Left kidney (tissue), 1 donor: ENCODE measurements at regions not wholly inside any gene's neighbourhood (a gene's known extent, or its start where the extent isn't known, plus 50 kb on each side); places are given as distances from the start of the nearest gene placed in this dataset.

Experiments used
- DNase-seq: peaks from one replicate; pipeline ENCODE4 v3.0.0-alpha.2; 2013

DNA sequence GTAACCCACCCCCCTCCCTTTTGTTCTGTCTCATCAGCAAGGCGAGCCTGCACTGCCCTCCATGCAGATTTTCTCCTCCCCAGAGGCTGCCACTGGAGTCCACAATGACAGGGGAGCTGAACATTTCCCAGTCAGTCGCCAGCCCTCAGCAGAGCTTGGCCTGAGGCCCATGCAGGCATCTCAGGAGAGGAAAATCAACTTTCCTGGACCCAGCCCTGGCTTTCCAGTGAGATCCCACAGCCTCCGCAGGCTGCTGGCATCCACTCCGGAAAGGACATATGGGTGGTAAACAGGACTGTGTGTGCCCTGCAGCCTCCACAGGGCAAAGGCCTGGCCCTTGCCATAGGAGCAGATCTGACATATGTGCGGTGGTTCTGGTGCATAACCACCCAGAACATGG, 253.8 kb downstream of the TNS1 start:
- DNase-seq = no peak

GRCh38 chr2:217746808-217747207, 256.0 kb downstream of the TNS1 start:
- no peak for DNase-seq

DNA sequence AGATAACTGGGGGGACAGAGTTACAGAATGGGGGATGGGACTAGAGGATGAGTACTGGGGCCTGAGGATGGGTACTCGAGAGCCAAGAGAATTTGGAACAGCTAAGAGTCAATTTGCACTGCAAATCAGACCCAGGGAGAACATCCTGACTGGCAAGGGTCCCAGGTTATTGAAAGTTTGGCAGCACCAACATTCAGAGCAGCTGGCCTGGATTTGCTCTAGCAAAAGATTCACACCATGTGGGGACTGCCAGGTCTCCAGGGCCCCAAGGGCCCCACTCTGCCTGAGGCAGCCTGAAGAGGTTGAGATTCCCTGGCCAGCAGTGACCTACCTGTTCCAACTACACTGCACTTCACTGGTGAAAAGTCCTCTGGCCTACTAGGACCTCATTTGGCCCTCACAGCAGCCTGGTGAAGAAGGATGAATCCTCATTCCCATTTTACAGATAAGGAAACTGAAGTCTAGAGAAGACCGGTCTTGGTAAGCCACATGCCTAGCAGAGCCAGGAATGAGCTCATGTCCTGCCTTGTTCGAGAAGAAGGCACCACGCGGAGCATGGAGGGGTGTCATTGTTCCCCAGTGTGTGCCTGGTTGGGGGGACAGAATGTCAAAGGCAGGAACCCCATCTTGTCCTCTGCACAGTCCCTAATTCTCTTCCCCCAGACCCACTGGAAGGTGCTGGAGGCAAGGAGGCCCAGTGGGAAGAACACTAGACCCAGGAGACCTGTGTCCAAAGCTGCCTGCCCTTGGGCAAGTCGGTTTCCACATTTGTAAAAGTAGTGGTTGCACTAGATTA, 258.6 kb downstream of the TNS1 start:
- DNase-seq = no peak

DNA sequence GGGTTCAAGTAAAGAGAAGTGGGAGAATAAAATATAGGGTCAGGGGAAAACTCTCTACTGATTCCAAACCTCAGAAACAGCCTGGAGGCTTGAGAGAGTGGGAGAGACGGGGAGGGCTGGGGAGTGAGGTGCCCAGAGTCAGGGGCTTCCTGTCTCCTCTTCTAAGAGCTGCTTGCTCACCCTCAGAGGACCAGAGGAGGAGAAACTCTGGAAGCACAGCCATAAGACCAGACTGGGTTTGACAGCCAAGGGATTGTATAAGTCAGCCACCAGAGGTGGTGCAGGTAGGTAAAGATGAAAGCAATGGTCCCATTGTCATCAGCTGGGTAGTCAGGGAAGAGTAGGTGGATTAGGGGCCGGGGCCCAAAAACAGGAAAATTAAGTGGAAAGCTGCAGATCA, 259.4 kb downstream of the TNS1 start:
- DNase-seq = no peak

- DNase-seq = no peak
These were observed 260.0 kb downstream of the TNS1 start for GRCh38 chr2:217742841-217743240.

DNA sequence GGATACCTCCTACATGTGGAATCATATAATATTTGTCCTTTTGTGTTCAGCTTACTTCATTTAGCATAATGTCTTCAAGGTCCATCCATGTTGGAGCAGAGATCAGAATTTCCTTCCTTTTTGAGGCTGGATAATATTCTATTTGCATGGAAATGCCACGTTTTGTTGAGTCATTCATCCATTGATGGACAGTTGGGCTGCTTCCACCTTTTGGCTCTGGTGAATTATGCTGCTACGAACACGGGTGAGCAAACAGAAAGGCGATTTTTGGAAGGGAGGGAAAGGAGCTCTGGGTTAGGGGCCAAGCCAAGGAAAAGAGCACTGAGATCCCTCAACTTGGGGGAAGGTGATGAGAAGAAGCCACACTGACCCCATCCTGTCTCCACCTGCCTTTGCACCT, 260.5 kb downstream of the TNS1 start:
- DNase-seq = no peak

DNA sequence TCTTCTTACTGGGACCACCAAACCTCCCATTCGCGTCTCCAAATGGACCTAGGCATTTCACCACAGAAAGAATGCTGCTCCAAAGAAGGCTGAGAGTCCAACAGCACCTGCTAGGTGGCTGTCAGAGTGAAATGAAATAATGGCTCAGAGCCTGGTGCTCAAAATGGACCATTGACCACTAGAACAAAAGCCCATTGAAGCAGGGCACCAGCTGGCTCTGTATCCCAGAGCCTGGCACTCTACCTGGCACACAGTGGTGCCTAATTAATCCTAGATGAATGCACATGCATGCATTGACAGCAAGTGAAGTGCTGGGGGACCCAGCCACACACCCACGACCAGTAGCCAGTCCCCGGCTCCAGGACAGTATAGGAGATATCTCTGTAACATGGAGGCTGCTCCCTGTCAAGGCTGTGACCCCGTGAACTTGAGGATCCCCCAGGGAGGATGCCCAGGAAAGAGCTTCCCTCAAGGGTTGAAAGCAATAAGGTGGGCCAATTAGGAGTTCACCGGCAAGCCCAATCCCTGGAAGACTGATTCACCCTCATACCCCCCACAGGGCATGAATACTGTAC, 261.3 kb downstream of the TNS1 start:
- DNase-seq = no peak

- no peak for DNase-seq
These were observed 262.0 kb downstream of the TNS1 start for GRCh38 chr2:217740756-217741155.

- DNase-seq = no peak
These were observed 262.6 kb downstream of the TNS1 start for GRCh38 chr2:217740178-217740577.

GRCh38 chr2:217739741-217740140, 263.1 kb downstream of the TNS1 start:
- no peak for DNase-seq

DNA sequence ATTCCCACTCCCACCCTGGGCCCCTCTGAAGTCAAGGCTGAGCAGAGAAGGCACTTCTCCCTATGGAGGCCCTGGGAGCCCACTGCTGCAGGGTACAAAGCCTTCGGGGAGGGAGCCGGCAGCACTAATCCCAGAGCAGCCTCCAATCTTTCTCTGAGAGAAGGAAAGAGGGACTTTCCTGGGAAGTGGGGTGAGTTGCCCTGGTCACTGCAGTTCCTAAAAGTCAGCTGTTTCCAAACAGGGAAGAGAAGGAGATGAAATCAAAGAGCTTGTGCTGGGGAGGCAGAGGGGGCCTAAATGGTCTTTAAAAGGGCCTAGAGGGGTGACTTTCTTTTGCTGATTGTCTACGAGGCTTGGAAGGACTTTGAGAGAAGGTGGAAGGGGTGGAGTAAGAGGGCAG, 264.7 kb downstream of the TNS1 start:
- no peak for DNase-seq

DNA sequence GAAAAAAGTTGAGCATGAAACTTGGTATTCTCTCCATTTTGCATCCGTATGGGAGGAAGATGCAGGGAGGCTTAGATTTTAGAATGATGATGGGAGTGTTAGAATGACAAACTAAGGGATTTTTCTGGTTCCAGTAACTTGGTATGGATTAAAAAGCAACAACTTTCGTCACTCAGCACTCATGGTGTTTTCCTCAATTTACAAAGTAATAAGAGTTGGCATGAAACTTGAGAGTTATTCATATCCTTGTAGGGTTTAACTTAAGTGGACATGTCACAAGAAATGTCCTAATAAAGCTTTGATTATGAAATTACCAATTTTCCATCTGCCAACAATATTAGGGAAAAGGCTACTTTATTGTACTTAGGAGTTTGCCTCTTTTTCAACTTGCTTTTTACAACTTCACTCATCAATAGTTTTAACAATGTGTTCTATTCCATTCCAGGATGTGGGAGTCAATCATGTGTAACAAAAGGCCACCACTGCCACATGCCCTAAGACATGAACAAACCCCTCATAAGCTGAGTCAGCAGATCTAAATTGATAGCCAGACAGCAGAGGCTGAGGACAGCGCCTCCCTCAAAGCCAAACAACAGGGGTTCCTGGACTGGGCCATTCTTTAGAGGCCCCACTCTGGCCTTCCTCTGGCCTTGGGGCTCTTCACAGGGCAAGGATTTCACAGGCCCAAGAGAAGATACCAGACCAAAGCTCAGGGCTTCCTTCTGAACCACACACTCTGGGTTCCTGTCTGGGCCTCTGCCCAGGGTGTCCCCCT, 265.8 kb downstream of the TNS1 start:
- DNase-seq = no peak

GRCh38 chr2:217735899-217736298, 266.9 kb downstream of the TNS1 start:
- no peak for DNase-seq

DNA sequence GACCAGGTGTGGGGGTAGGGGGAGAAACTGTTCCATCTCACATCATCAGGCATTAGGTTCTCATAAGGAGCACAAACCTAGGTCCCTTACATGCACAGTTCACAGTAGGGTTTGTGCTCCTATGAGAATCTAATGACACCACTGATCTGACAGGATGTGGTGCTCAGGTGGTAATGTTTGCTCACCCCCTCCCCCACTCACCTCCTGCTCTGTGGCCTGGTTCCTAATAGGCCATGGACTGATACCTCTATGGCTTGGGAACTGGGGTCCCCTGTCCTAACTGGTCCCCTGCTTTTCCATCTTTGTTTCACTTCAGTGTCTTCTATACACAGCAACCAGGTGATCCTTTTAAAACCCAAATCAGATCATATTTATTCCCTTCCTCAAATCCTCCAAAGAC, 267.8 kb downstream of the TNS1 start:
- no peak for DNase-seq

- DNase-seq = no peak
These were observed 269.3 kb downstream of the TNS1 start for GRCh38 chr2:217733461-217733860.

GRCh38 chr2:217732992-217733391, 269.8 kb downstream of the TNS1 start:
- no peak for DNase-seq

DNA sequence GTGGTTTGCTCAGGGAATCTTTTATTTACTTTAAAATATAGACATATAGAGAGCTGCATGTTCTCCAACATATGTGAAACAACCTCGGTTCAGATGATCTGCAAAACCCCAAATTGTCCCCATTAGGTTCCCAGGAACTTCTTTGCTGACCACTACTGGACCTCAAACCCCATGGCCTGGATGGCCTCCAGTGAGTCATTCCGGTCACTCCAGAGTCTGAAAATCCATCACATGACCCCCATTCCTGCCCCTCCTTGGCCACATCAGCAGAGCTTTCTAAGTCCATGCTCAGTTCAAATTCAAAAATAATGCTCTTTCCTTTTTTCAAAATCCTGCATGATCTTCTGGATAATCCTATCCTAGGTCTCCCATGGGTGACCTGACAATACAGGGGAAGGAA, 271.0 kb downstream of the TNS1 start:
- no peak for DNase-seq

GRCh38 chr2:217729421-217730053, 273.3 kb downstream of the TNS1 start:
- DNase-seq = no peak

GRCh38 chr2:217727801-217728200, 275.0 kb downstream of the TNS1 start:
- no peak for DNase-seq

- DNase-seq = no peak
These were observed 277.4 kb downstream of the TNS1 start for GRCh38 chr2:217725409-217725808.

DNA sequence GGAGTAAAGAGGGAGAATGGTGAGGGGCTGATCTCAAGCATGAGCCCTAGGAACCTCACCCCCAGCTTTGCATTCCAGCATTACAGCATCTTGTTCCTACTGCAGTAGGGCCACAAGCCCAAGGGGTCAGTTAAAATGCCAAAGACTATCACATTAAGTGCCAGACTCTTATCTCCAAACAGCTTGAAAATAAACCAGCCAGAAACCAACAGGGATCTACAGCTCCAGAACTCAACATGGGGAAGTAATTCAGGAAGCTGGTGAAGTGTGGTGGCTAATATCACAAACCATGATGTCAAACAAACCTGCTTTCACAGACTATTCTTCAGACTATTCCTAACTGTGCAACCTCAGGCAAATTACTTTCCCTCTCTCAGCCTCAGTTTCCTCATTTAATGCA, 278.3 kb downstream of the TNS1 start:
- no peak for DNase-seq

DNA sequence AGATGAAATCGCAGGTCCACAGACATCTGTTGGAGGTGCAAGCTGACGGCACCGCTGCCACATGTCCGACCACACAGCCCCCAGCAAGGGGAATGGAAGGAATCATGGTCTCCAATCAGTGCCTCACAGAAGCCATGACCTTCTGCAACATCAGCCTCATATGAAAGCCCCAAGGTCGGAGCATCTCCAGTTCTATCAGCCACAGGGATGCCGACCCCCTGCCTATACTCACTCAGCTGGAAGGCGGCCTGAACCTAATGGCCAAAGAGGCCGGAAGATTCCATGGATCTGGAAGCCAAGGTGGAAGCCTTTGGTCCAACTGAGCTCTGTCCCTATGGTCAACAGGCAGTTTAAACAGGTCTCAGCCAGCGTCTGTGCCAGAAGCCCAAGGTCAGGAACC, 278.8 kb downstream of the TNS1 start:
- DNase-seq = no peak
